A204.1 (cell line): ENCODE measurements at regions not wholly inside any gene's neighbourhood (a gene's known extent, or its start where the extent isn't known, plus 50 kb on each side); places are given as distances from the start of the nearest gene placed in this dataset.

Experiments
- FAIRE-seq: peaks from 2 replicates; lab custom pipeline; 2012; peaks lifted over from hg19 to GRCh38; lab: Jason Lieb, UNC

GRCh38 chr15:39183164-39183881 lies 397.6 kb upstream of the THBS1 start:
- FAIRE-seq = no peak

- no peak for FAIRE-seq
Observed at GRCh38 chr15:39184701-39185390, 396.0 kb upstream of the THBS1 start.

- FAIRE-seq = no peak
Observed at GRCh38 chr15:39188314-39188713, 392.6 kb upstream of the THBS1 start.

- no peak for FAIRE-seq
Observed at GRCh38 chr15:39188930-39189329, 391.9 kb upstream of the THBS1 start.

- no peak for FAIRE-seq
Observed at GRCh38 chr15:39191871-39192291, 389.0 kb upstream of the THBS1 start.

GRCh38 chr15:39192351-39192750 lies 388.5 kb upstream of the THBS1 start:
- FAIRE-seq = no peak

- FAIRE-seq = no peak
Observed at GRCh38 chr15:39192979-39193560, 387.8 kb upstream of the THBS1 start.

- no peak for FAIRE-seq
Observed at GRCh38 chr15:39193611-39194010, 387.3 kb upstream of the THBS1 start.

GRCh38 chr15:39194106-39194830 lies 386.6 kb upstream of the THBS1 start:
- no peak for FAIRE-seq

- FAIRE-seq = no peak
Observed at GRCh38 chr15:39195961-39196486, 384.9 kb upstream of the THBS1 start.

GRCh38 chr15:39198044-39199000 lies 382.6 kb upstream of the THBS1 start:
- no peak for FAIRE-seq

- no peak for FAIRE-seq
Observed at GRCh38 chr15:39199076-39199475, 381.8 kb upstream of the THBS1 start.

GRCh38 chr15:39200586-39200985 lies 380.3 kb upstream of the THBS1 start:
- no peak for FAIRE-seq

- FAIRE-seq = no peak
Observed at GRCh38 chr15:39202641-39203040, 378.2 kb upstream of the THBS1 start.

GRCh38 chr15:39204031-39204430 lies 376.8 kb upstream of the THBS1 start:
- FAIRE-seq = no peak

- FAIRE-seq = no peak
Observed at GRCh38 chr15:39205081-39205480, 375.8 kb upstream of the THBS1 start.

- FAIRE-seq = no peak
Observed at GRCh38 chr15:39205506-39206371, 375.1 kb upstream of the THBS1 start.

- no peak for FAIRE-seq
Observed at GRCh38 chr15:39207532-39208115, 373.3 kb upstream of the THBS1 start.

GRCh38 chr15:39208187-39208586 lies 372.7 kb upstream of the THBS1 start:
- FAIRE-seq = no peak
